ENCODE measurements at regions not wholly inside any gene's neighbourhood (a gene's known extent, or its start where the extent isn't known, plus 50 kb on each side); places are given as distances from the start of the nearest gene placed in this dataset.

DNA sequence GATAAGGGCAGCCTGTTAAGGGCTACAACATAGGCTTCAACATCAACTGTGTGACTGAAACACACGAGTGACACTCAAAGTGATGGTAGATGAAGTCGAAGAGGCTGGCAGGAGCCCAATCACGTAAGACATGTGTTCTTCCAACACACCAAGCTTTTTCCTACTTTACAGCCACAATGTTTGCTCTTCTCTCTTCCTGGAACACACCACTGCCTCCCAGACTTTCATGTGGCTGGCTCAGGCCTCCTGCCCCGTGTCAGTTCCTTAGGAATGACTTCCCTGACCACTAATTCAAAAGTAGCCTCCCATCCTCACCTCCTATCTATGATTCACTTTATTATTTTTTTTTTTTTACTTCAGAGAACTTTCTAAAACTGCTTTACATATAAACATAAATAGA is 209.2 kb downstream of the GPAM start:
- H2AFZ ChIP-seq (ENCODE audit: low read length), result no peak overlapping the region
- H3K9ac ChIP-seq (ENCODE audit: low read length), result no peak overlapping the region
- H3K27ac ChIP-seq (ENCODE audit: low read length), result no peak overlapping the region
- DNase-seq, result no peak
- no peak overlapping the region for H3K4me2 ChIP-seq (ENCODE audit: low read depth, low read length, poor library complexity, severe bottlenecking)
- no peaks in the 10 kb centered on the region; the same call in 1 of the 2 replicates for H3K36me3 ChIP-seq (ENCODE audit: insufficient read depth, low read length)
- H3K9me2 ChIP-seq (replicated peaks; ENCODE audit: insufficient read depth, low read length), result no peaks in the 10 kb centered on the region
- H3K4me3 ChIP-seq (ENCODE audit: low read length), result no peak overlapping the region
- no peaks in the 10 kb centered on the region for H4K20me1 ChIP-seq (ENCODE audit: insufficient read depth, low read depth, low read length)
- H3K79me2 ChIP-seq (ENCODE audit: low read length), result no peaks in the 10 kb centered on the region
- H3K27me3 ChIP-seq (ENCODE audit: low read length), result no peaks in the 10 kb centered on the region
- H3K4me1 ChIP-seq (ENCODE audit: low read length), result no peaks in the 10 kb centered on the region
- no peaks in the 10 kb centered on the region for H3K9me3 ChIP-seq (ENCODE audit: low read length)

GRCh38 chr10:111976557-111976956 is 207.0 kb downstream of the GPAM start:
- Histone ChIP-seq H3K9me2 (replicated peaks; ENCODE audit: insufficient read depth, low read length) (no peaks in the 10 kb centered on the region), H3K9me3 (ENCODE audit: low read length) (no peaks in the 10 kb centered on the region), H3K27ac (ENCODE audit: low read length) (no peak overlapping the region), H4K20me1 (ENCODE audit: insufficient read depth, low read depth, low read length) (no peaks in the 10 kb centered on the region), H3K79me2 (ENCODE audit: low read length) (no peaks in the 10 kb centered on the region), H2AFZ (ENCODE audit: low read length) (no peak overlapping the region), H3K4me3 (ENCODE audit: low read length) (no peak overlapping the region), H3K4me1 (ENCODE audit: low read length) (no peaks in the 10 kb centered on the region), H3K9ac (ENCODE audit: low read length) (no peak overlapping the region), H3K27me3 (ENCODE audit: low read length) (no peaks in the 10 kb centered on the region), H3K4me2 (ENCODE audit: low read depth, low read length, poor library complexity, severe bottlenecking) (no peak overlapping the region), H3K36me3 (ENCODE audit: insufficient read depth, low read length) (no peaks in the 10 kb centered on the region; the same call in 1 of the 2 replicates)
- no peak for DNase-seq

DNA sequence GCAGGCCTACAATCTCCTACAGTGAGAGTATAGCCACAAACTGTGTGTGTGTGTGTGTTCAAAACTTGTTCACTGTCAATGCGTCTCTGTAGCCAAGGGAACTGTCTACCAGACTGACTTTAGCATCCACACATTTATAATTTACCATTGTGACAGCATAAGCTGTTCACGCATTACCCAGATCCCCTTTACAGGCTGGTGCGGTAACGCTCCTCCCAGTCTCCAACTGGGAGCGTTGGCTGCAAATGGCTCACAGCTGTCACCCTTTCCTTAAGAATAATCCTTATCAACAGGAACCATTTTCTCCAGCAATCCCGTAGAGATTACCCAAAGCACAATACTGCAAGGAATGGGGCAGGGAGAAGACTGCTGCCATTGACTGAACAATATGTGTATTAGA is 199.5 kb downstream of the GPAM start:
- Histone ChIP-seq H2AFZ (ENCODE audit: low read length) (no peak overlapping the region), H4K20me1 (ENCODE audit: insufficient read depth, low read depth, low read length) (no peaks in the 10 kb centered on the region), H3K9ac (ENCODE audit: low read length) (no peak overlapping the region), H3K27me3 (ENCODE audit: low read length) (no peaks in the 10 kb centered on the region), H3K9me2 (replicated peaks; ENCODE audit: insufficient read depth, low read length) (no peaks in the 10 kb centered on the region), H3K36me3 (ENCODE audit: insufficient read depth, low read length) (no peaks in the 10 kb centered on the region; the same call in 1 of the 2 replicates), H3K4me1 (ENCODE audit: low read length) (no peaks in the 10 kb centered on the region), H3K79me2 (ENCODE audit: low read length) (no peaks in the 10 kb centered on the region), H3K27ac (ENCODE audit: low read length) (no peak overlapping the region), H3K4me3 (ENCODE audit: low read length) (no peak overlapping the region), H3K4me2 (ENCODE audit: low read depth, low read length, poor library complexity, severe bottlenecking) (no peak overlapping the region), H3K9me3 (ENCODE audit: low read length) (no peaks in the 10 kb centered on the region)
- no peak for DNase-seq

- H3K4me2 ChIP-seq (ENCODE audit: low read depth, low read length, poor library complexity, severe bottlenecking), result no peak overlapping the region
- H3K36me3 ChIP-seq (ENCODE audit: insufficient read depth, low read length), result no peaks in the 10 kb centered on the region; the same call in 1 of the 2 replicates
- H3K27ac ChIP-seq (ENCODE audit: low read length), result no peak overlapping the region
- H2AFZ ChIP-seq (ENCODE audit: low read length), result no peak overlapping the region
- H3K27me3 ChIP-seq (ENCODE audit: low read length), result no peaks in the 10 kb centered on the region
- H3K9me2 ChIP-seq (replicated peaks; ENCODE audit: insufficient read depth, low read length), result no peaks in the 10 kb centered on the region
- no peaks in the 10 kb centered on the region for H3K9me3 ChIP-seq (ENCODE audit: low read length)
- H3K4me1 ChIP-seq (ENCODE audit: low read length), result no peaks in the 10 kb centered on the region
- H3K79me2 ChIP-seq (ENCODE audit: low read length), result no peaks in the 10 kb centered on the region
- H3K9ac ChIP-seq (ENCODE audit: low read length), result no peak overlapping the region
- no peaks in the 10 kb centered on the region for H4K20me1 ChIP-seq (ENCODE audit: insufficient read depth, low read depth, low read length)
- no peak for DNase-seq
- H3K4me3 ChIP-seq (ENCODE audit: low read length), result no peak overlapping the region
These were observed 197.5 kb downstream of the GPAM start for GRCh38 chr10:111986079-111986478.

DNA sequence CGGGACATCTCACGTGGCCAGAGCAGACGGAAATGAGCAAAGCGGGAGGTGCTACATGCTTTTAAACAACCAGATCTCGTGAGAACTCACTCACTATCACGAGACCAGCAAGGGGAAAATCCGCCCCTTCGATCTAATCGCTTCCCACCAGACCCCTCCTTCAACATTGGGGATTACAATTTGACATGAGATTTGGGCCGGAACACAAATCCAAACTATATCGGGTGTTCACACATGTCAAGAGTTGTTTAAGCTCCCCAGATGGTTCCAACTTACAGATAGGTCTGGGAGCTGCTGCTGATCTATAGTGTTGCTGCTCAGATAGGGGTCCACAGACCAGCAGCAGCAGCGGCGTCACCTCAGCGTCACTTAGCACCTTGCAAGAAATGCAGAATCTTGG is 194.9 kb downstream of the GPAM start:
- Histone ChIP-seq H3K9ac (ENCODE audit: low read length) (no peak overlapping the region), H3K4me3 (ENCODE audit: low read length) (no peak overlapping the region), H3K27ac (ENCODE audit: low read length) (no peak overlapping the region), H4K20me1 (ENCODE audit: insufficient read depth, low read depth, low read length) (no peaks in the 10 kb centered on the region), H2AFZ (ENCODE audit: low read length) (no peak overlapping the region), H3K36me3 (ENCODE audit: insufficient read depth, low read length) (no peaks in the 10 kb centered on the region), H3K4me1 (ENCODE audit: low read length) (no peaks in the 10 kb centered on the region), H3K9me2 (replicated peaks; ENCODE audit: insufficient read depth, low read length) (no peaks in the 10 kb centered on the region), H3K9me3 (ENCODE audit: low read length) (no peaks in the 10 kb centered on the region), H3K4me2 (ENCODE audit: low read depth, low read length, poor library complexity, severe bottlenecking) (no peak overlapping the region), H3K27me3 (ENCODE audit: low read length) (no peaks in the 10 kb centered on the region), H3K79me2 (ENCODE audit: low read length) (no peaks in the 10 kb centered on the region)
- no peak for DNase-seq

DNA sequence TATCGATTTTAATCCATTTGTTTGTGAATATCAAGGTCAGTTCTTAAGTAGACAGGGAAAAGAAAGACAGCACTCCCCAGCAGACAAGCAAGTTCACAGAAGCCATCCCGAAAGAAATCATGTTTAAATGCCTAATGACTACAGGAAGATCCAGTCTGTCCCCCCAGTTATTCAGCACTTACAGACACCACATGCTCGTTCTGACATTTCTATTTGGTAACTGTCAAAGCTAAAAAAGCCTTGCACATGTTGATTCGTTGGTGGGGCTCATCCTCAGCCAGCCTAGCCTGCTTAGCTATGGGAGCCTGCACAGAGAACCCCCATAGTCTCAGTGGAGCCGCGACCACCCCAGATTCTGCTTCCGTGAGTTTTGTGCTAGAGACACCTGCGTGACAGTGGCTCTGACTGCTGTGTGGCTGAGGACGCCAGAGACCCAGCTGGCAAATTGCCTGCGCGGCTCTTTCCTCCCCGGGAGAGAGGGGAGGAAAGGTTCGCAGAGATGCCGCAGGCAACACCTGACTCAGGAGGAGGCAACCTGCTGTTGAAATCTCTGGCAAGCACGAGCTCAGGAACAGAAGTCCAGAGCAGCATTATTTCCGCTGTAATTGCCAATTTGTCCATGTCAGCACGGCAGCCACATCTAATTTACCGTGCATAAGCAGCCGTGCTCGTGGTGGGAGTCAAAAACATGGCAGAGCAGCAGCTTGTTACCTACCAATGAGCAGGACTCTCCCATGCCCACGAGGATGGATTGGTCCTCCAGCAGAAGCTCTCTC is 194.2 kb downstream of the GPAM start:
- no peak overlapping the region for H2AFZ ChIP-seq (ENCODE audit: low read length)
- H4K20me1 ChIP-seq (ENCODE audit: insufficient read depth, low read depth, low read length), result no peaks in the 10 kb centered on the region
- H3K79me2 ChIP-seq (ENCODE audit: low read length), result no peaks in the 10 kb centered on the region
- H3K4me1 ChIP-seq (ENCODE audit: low read length), result no peaks in the 10 kb centered on the region
- no peaks in the 10 kb centered on the region for H3K27me3 ChIP-seq (ENCODE audit: low read length)
- H3K27ac ChIP-seq (ENCODE audit: low read length), result no peak overlapping the region
- no peak overlapping the region for H3K4me2 ChIP-seq (ENCODE audit: low read depth, low read length, poor library complexity, severe bottlenecking)
- no peak overlapping the region for H3K4me3 ChIP-seq (ENCODE audit: low read length)
- H3K36me3 ChIP-seq (ENCODE audit: insufficient read depth, low read length), result no peaks in the 10 kb centered on the region
- DNase-seq, result no peak
- no peak overlapping the region for H3K9ac ChIP-seq (ENCODE audit: low read length)
- no peaks in the 10 kb centered on the region for H3K9me3 ChIP-seq (ENCODE audit: low read length)
- H3K9me2 ChIP-seq (replicated peaks; ENCODE audit: insufficient read depth, low read length), result no peaks in the 10 kb centered on the region

GRCh38 chr10:111990734-111991133 is 192.8 kb downstream of the GPAM start:
- peaks cover 3% of the 10 kb centered on the region; the same call in 1 of the 2 replicates for H3K36me3 ChIP-seq (ENCODE audit: insufficient read depth, low read length)
- H4K20me1 ChIP-seq (ENCODE audit: insufficient read depth, low read depth, low read length), result no peaks in the 10 kb centered on the region
- no peak overlapping the region for H3K4me2 ChIP-seq (ENCODE audit: low read depth, low read length, poor library complexity, severe bottlenecking)
- no peak overlapping the region for H3K27ac ChIP-seq (ENCODE audit: low read length)
- no peak overlapping the region for H3K4me3 ChIP-seq (ENCODE audit: low read length)
- no peak overlapping the region for H2AFZ ChIP-seq (ENCODE audit: low read length)
- H3K27me3 ChIP-seq (ENCODE audit: low read length), result no peaks in the 10 kb centered on the region
- no peaks in the 10 kb centered on the region for H3K4me1 ChIP-seq (ENCODE audit: low read length)
- H3K79me2 ChIP-seq (ENCODE audit: low read length), result no peaks in the 10 kb centered on the region
- no peak for DNase-seq
- no peak overlapping the region for H3K9ac ChIP-seq (ENCODE audit: low read length)
- H3K9me2 ChIP-seq (replicated peaks; ENCODE audit: insufficient read depth, low read length), result no peaks in the 10 kb centered on the region
- H3K9me3 ChIP-seq (ENCODE audit: low read length), result no peaks in the 10 kb centered on the region

- Histone ChIP-seq H3K9me3 (ENCODE audit: low read length) (no peaks in the 10 kb centered on the region), H3K79me2 (ENCODE audit: low read length) (no peaks in the 10 kb centered on the region), H3K9ac (ENCODE audit: low read length) (no peak overlapping the region), H3K27ac (ENCODE audit: low read length) (no peak overlapping the region), H3K4me1 (ENCODE audit: low read length) (no peaks in the 10 kb centered on the region), H3K9me2 (replicated peaks; ENCODE audit: insufficient read depth, low read length) (no peaks in the 10 kb centered on the region), H4K20me1 (ENCODE audit: insufficient read depth, low read depth, low read length) (no peaks in the 10 kb centered on the region), H3K4me2 (ENCODE audit: low read depth, low read length, poor library complexity, severe bottlenecking) (no peak overlapping the region), H3K27me3 (ENCODE audit: low read length) (no peaks in the 10 kb centered on the region), H3K4me3 (ENCODE audit: low read length) (no peak overlapping the region), H2AFZ (ENCODE audit: low read length) (no peak overlapping the region), H3K36me3 (ENCODE audit: insufficient read depth, low read length) (peaks cover 7% of the 10 kb centered on the region)
- DNase-seq, result no peak
These were observed 190.2 kb downstream of the GPAM start for GRCh38 chr10:111993321-111993720.

Measured in Karpas-422 (cell line).